Small intestine (tissue), 7 donors: ENCODE measurements at regions not wholly inside any gene's neighbourhood (a gene's known extent, or its start where the extent isn't known, plus 50 kb on each side); places are given as distances from the start of the nearest gene placed in this dataset.

ENCODE experiments used
- DNase-seq, 2 donors: peaks; one replicate each; pipeline versions ENCODE4 v3.0.0 to v3.0.0-alpha.2; 2013
- FAIRE-seq: peaks from 2 replicates; lab custom pipeline; 2012; peaks lifted over from hg19 to GRCh38; lab: Jason Lieb, UNC
- H3K27ac ChIP-seq, 3 donors: one replicate each; pipeline ENCODE4 v1.5.1; 2013; ENCODE audit warnings: low read length in 2 of 3, mild to moderate bottlenecking in 2 of 3, control low read depth in 1 of 3, inconsistent platforms in 1 of 3, low read depth in 1 of 3, moderate library complexity in 1 of 3
- H3K27me3 ChIP-seq, 3 donors: one replicate each; pipeline ENCODE4 v1.6.1; 2013; ENCODE audit warnings: low read length in 3 of 3, inconsistent platforms in 1 of 3; ENCODE audit not compliant: control insufficient read depth in 3 of 3, insufficient read depth in 3 of 3
- H3K36me3 ChIP-seq, 3 donors: one replicate each; pipeline ENCODE4 v1.6.1; 2013; ENCODE audit warnings: low read length in 3 of 3, inconsistent platforms in 1 of 3, low read depth in 1 of 3, mild to moderate bottlenecking in 1 of 3, moderate library complexity in 1 of 3; ENCODE audit not compliant: control insufficient read depth in 3 of 3, insufficient read depth in 2 of 3
- H3K4me1 ChIP-seq, 3 donors: one replicate each; pipeline ENCODE4 v1.6.1; 2013; ENCODE audit warnings: low read length in 2 of 3, inconsistent platforms in 1 of 3, low read depth in 1 of 3, mild to moderate bottlenecking in 1 of 3, moderate library complexity in 1 of 3; ENCODE audit not compliant: control insufficient read depth in 3 of 3, insufficient read depth in 2 of 3
- H3K4me3 ChIP-seq, 3 donors: one replicate each; pipeline ENCODE4 v1.5.1; 2013; ENCODE audit warnings: low read length in 3 of 3, control low read depth in 1 of 3, inconsistent platforms in 1 of 3, low read depth in 1 of 3, mild to moderate bottlenecking in 1 of 3, moderate library complexity in 1 of 3
- H3K9me3 ChIP-seq, 2 donors: one replicate each; pipeline ENCODE4 v1.6.1; 2013; ENCODE audit warnings: low read depth in 1 of 2, low read length in 1 of 2; ENCODE audit not compliant: control insufficient read depth in 2 of 2, insufficient read depth in 1 of 2
- WGBS, 3 donors: extraction: QIAGEN DNeasy Blood & Tissue Kit; methylation state at CpG; one replicate each; pipeline ENCODE4 v1.1.7; 2013; 5-methylcytosine and 5-hydroxymethylcytosine counted together
- donor health status: healthy with polysubstance abuse.
- donor health status: control.
- donor health status: control.
- donor health status: Bipolar disorder and iron deficiency.
- donor health status: healthy.

- FAIRE-seq = no peak
- Histone ChIP-seq H3K4me3 (no peak overlapping the region), H3K27me3 (no peaks in the 10 kb centered on the region), H3K9me3 (no peaks in the 10 kb centered on the region), H3K36me3 (no peaks in the 10 kb centered on the region), H3K4me1 (peaks cover 0 to under 1% (median 0%) of the 10 kb centered on the region in 3 donors), H3K27ac (no peak overlapping the region)
- 54 to 81% (median 69%) methylated on average over 1 of the region's 1 CpG for WGBS, 3 donors
- no peak for DNase-seq
These were observed 311.0 kb downstream of the GABRB2 start for GRCh38 chr5:161235569-161235968.

- H3K36me3 ChIP-seq = no peaks in the 10 kb centered on the region
- no peak for DNase-seq
- no peak overlapping the region for H3K4me3 ChIP-seq
- no peaks in the 10 kb centered on the region for H3K9me3 ChIP-seq
- WGBS, 3 donors = 81 to 92% (median 89%) methylated on average over 1 of the region's 1 CpG
- H3K4me1 ChIP-seq = peaks cover 0 to 7% (median 0%) of the 10 kb centered on the region in 3 donors
- no peak overlapping the region for H3K27ac ChIP-seq
- H3K27me3 ChIP-seq = no peaks in the 10 kb centered on the region
- no peak for FAIRE-seq
These were observed 313.0 kb downstream of the GABRB2 start for GRCh38 chr5:161233553-161233952.

- Histone ChIP-seq H3K36me3 (no peaks in the 10 kb centered on the region), H3K27ac (no peak overlapping the region), H3K4me3 (no peak overlapping the region), H3K27me3 (no peaks in the 10 kb centered on the region), H3K9me3 (no peaks in the 10 kb centered on the region), H3K4me1 (peaks cover 0 to 7% (median 0%) of the 10 kb centered on the region in 3 donors)
- WGBS, 3 donors = 6 to 32% (median 24%) methylated on average over 3 of the region's 3 CpGs
- FAIRE-seq (no peak), DNase-seq (peak; percentile 42 to 75)
These were observed 316.3 kb downstream of the GABRB2 start for GRCh38 chr5:161230221-161230620.

- no peaks in the 10 kb centered on the region for H3K9me3 ChIP-seq
- no peaks in the 10 kb centered on the region for H3K4me1 ChIP-seq
- DNase-seq (no peak), FAIRE-seq (no peak)
- no peak overlapping the region for H3K27ac ChIP-seq
- no peaks in the 10 kb centered on the region for H3K27me3 ChIP-seq
- no peak overlapping the region for H3K4me3 ChIP-seq
- WGBS, 3 donors = 84 to 91% (median 88%) methylated on average over 4 of the region's 4 CpGs
- H3K36me3 ChIP-seq = no peaks in the 10 kb centered on the region
These were observed 326.7 kb downstream of the GABRB2 start for GRCh38 chr5:161219816-161220215.

GRCh38 chr5:161216877-161217276 is 329.6 kb downstream of the GABRB2 start:
- Histone ChIP-seq H3K4me1 (no peaks in the 10 kb centered on the region), H3K27ac (no peak overlapping the region), H3K4me3 (no peak overlapping the region), H3K27me3 (no peaks in the 10 kb centered on the region), H3K9me3 (no peaks in the 10 kb centered on the region), H3K36me3 (no peaks in the 10 kb centered on the region)
- 67 to 78% (median 67%) methylated on average over 3 of the region's 3 CpGs for WGBS, 3 donors
- DNase-seq (no peak), FAIRE-seq (no peak)

- Histone ChIP-seq H3K4me1 (no peaks in the 10 kb centered on the region), H3K4me3 (no peak overlapping the region), H3K27ac (no peak overlapping the region), H3K27me3 (no peaks in the 10 kb centered on the region), H3K36me3 (no peaks in the 10 kb centered on the region), H3K9me3 (no peaks in the 10 kb centered on the region)
- 77 to 84% (median 81%) methylated on average over 1 of the region's 1 CpG for WGBS, 3 donors
- DNase-seq = no peak
- no peak for FAIRE-seq
These were observed 334.3 kb downstream of the GABRB2 start for GRCh38 chr5:161212123-161212712.

- H3K4me3 ChIP-seq = no peak overlapping the region
- H3K4me1 ChIP-seq = no peaks in the 10 kb centered on the region
- DNase-seq (no peak), FAIRE-seq (no peak)
- no peak overlapping the region for H3K27ac ChIP-seq
- no peaks in the 10 kb centered on the region for H3K27me3 ChIP-seq
- H3K36me3 ChIP-seq = no peaks in the 10 kb centered on the region
- no peaks in the 10 kb centered on the region for H3K9me3 ChIP-seq
These were observed 345.0 kb downstream of the GABRB2 start for GRCh38 chr5:161201558-161201957.

- Histone ChIP-seq H3K36me3 (no peaks in the 10 kb centered on the region), H3K27ac (no peak overlapping the region), H3K27me3 (no peaks in the 10 kb centered on the region), H3K9me3 (no peaks in the 10 kb centered on the region), H3K4me3 (no peak overlapping the region), H3K4me1 (peaks cover 0 to 5% (median 2%) of the 10 kb centered on the region in 3 donors)
- FAIRE-seq = no peak
- no peak for DNase-seq
- WGBS, 3 donors = 81 to 91% (median 90%) methylated on average over 2 of the region's 2 CpGs
These were observed 338.8 kb upstream of the ATP10B start for GRCh38 chr5:161190778-161191177.

- Histone ChIP-seq H3K27me3 (no peaks in the 10 kb centered on the region), H3K4me3 (no peak overlapping the region), H3K27ac (no peak overlapping the region), H3K9me3 (no peaks in the 10 kb centered on the region), H3K4me1 (peaks cover 0 to 5% (median 2%) of the 10 kb centered on the region in 3 donors), H3K36me3 (no peaks in the 10 kb centered on the region)
- WGBS, 3 donors = 89 to 98% (median 96%) methylated on average over 3 of the region's 3 CpGs
- no peak for FAIRE-seq
- DNase-seq = no peak
These were observed 338.1 kb upstream of the ATP10B start for GRCh38 chr5:161190086-161190485.
